HG02938 (cell line): ENCODE measurements at regions not wholly inside any gene's neighbourhood (a gene's known extent, or its start where the extent isn't known, plus 50 kb on each side); places are given as distances from the start of the nearest gene placed in this dataset.
"Not testable (repeated sequence)": the region's sequence is repeated elsewhere in the genome, so short reads cannot be mapped to it uniquely, and the experiment has no call there.

ENCODE experiments used
- ATAC-seq: cut with Tn5 transposase; IDR thresholded peaks from one replicate; pipeline ENCODE4 v1.9.1; 2021; ENCODE audit warnings: mild to moderate bottlenecking, moderate library complexity; ENCODE audit not compliant: unreplicated experiment

GRCh38 chr12:73002504-73002903 lies 730.3 kb downstream of the TRHDE start:
- not testable (repeated sequence) for ATAC-seq

GRCh38 chr12:73009138-73009834 lies 737.1 kb downstream of the TRHDE start:
- not testable (repeated sequence) for ATAC-seq

- no peak for ATAC-seq
Observed at GRCh38 chr12:73017981-73018380, 745.8 kb downstream of the TRHDE start.

DNA sequence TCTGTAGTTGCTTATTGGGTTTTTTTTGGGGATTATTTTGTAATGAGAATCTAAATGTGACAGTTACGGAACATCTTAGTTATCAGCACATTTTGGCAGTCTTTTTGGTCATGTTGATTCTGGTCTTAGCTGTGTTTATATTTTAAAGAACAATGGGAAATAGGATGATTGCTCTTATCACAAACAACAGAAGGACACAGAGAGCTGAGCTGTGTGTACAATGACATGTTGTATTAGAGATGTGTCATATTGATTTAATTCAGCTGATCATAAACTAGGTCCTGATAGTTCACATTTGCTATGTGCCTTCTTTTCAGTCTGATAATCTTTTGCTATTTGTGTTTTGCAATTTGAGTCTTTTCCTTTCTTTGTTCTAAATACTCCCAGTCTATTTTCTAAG lies 781.7 kb downstream of the TRHDE start:
- no peak for ATAC-seq

GRCh38 chr12:73057428-73057827 lies 785.3 kb downstream of the TRHDE start:
- no peak for ATAC-seq

DNA sequence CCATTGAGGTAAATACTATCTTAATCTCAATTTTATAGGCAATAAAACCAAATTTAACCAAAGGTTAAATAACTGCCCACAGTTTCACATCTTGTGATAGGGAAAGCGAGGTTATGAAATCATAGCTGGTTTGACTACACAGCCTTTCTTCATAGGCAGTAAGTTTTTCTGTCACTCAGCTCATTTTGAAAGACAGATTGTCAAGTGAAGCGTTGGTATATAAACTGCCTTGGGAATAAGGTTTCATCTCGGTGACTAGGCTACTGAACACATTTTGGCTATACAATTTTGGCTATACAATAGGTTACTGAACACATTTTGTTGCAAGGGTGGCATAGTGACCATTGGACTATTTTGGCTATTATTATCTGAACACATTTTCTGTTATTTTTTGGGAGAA lies 793.7 kb downstream of the TRHDE start:
- no peak for ATAC-seq

DNA sequence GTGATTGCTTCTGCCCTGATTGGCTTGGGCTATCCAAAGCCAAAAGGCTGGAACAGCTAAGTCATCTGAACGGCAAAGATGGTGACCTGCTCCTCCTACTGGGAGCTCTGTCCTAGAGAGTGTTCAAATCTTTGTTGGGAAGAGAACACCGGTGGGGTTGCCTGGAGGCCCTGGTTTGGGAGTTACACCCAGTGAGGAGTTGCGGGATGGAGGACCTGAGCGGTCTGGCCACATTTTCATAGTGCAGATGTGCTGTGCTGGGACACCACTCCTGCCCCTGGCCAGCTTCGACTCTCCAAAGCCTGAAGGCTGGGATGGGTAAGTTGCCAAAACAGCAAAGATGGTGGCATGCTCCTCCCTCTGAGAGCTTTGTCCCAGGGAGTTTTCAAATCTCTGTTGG lies 795.4 kb downstream of the TRHDE start:
- ATAC-seq, result no peak

- ATAC-seq, result no peak
Observed at GRCh38 chr12:73072214-73072613, 800.0 kb downstream of the TRHDE start.

GRCh38 chr12:73076760-73077159 lies 804.6 kb downstream of the TRHDE start:
- no peak for ATAC-seq

DNA sequence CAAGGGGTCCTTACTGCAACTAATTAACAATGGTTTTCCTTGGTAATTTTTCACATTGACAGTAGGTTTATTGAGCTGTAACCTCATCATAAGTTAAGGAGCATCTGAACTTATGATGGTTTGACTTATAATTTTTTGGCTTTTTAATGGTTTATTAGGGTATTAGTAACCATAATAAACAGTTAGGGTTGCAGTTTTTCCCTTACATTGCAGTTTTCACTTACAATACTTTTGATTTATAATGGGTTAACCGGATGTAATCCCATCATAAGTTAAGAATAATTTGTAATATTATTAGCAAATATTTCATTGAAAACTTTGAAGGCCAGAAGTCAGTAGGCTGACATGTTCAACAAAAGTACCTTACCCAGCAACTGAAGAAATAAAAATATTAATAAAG lies 811.6 kb downstream of the TRHDE start:
- no peak for ATAC-seq

DNA sequence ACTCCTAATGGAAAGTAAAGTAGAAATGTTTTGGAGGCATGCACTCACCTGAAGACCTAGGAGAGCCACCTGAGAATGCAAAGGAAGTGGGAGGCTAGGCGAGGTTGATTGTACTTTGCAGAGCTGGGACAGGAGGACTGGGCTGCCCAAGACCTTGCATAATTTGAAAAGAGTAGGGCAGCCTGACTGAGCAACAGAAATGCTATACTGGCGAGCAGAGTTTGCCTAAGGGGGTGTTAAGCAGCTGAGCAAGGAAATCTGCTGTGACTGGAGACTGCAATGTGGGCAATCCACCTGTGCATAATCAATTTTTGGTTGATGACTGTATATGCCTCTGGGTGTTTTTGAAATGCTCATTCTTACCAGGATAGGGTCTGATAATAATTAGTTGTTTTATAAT lies 834.1 kb downstream of the TRHDE start:
- ATAC-seq, result no peak

DNA sequence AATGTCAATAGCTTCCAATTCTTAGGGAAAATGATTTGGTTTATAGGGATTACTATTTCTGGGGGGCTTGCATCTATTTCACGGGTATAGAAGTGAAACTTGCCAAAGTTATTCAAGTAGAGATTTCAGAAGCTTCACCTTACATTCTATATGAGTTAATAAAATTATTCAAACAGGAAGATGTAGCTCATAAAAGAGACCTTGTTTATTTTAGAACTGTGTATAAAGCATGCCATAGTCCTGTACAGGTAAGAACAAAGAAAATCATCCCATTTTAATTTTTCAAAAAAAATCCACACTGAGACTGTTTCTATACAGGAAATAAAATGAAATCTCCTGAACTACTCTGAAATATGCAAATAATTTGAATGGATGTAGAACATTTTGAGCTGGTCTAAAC lies 834.7 kb downstream of the TRHDE start:
- no peak for ATAC-seq

- ATAC-seq, result no peak
Observed at GRCh38 chr12:73110816-73111215, 838.6 kb downstream of the TRHDE start.

- no peak for ATAC-seq
Observed at GRCh38 chr12:73112035-73112816, 840.1 kb downstream of the TRHDE start.

DNA sequence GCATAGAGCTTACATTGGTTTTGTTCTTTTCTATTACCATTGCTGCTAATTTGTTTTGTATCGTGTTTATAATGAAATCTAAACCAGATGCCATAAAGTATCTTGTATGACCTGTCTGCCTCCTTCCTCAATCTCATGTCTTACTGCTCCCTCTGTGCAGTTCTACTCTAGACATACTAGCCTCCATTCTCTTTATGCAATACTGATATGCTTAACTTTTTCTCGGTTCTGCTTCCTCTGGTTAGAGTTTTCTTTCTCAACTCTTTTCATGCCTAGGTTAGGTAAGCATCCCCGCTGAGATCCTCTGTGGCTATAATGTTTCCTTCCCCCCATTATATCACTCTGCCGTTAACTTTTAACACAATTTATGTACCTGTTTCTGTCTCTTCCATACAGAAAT lies 852.3 kb downstream of the TRHDE start:
- ATAC-seq, result no peak

GRCh38 chr12:73125148-73125547 lies 853.0 kb downstream of the TRHDE start:
- no peak for ATAC-seq

DNA sequence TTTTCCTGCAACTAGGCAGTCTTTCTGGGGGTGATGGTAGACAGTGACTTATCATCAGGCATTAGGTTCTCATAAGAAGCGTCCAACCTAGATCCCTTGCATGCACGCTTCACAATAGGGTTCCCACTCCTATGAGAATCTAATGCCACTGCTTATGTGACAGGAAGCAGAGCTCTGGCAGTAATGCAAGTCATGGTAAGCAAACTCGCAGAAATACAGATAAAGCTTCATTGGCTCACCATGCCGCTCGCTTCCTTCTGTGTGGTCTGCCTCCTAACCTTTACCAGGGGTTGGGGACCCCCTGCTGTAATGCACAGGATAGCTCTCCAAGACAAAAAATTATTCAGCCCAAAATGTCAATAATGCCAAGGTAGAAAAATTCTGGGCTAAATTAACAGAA lies 864.2 kb downstream of the TRHDE start:
- no peak for ATAC-seq

DNA sequence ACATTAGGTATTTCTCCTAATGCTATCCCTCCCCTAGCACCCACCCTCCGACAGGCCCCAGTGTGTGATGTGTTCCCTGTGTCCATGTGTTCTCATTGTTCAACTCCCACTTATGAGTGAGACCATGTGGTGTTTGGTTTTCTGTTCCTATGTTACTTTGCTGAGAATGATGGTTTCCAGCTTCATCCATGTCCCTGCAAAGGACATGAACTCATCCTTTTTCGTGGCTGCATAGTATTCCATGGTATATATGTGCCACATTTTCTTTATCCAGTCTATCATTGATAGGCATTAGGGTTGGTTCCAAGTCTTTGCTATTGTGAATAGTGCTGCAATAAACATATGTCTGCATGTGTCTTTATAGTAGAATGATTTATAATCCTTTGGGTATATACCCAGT lies 867.5 kb downstream of the TRHDE start:
- ATAC-seq, result not testable (repeated sequence)

- ATAC-seq, result no peak
Observed at GRCh38 chr12:73158341-73158740, 886.2 kb downstream of the TRHDE start.

DNA sequence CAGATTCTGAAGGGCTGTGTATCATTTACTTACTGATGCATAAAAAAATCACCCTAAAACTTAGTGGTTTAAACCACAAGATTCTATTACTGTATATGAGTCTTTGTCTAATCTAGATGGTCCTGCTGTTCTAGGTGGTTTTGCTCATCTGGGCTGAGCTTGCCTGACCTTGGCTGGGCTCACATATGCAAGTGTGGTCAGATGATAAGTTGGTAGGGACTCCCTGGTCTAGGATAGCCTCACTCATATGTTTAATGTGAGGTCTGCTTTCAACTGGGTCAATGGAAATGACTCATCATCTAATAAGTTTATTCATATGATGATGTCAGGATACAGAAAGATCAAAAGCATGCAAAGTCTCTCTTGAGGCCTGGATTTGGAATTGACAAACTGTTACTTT lies 887.8 kb downstream of the TRHDE start:
- no peak for ATAC-seq

DNA sequence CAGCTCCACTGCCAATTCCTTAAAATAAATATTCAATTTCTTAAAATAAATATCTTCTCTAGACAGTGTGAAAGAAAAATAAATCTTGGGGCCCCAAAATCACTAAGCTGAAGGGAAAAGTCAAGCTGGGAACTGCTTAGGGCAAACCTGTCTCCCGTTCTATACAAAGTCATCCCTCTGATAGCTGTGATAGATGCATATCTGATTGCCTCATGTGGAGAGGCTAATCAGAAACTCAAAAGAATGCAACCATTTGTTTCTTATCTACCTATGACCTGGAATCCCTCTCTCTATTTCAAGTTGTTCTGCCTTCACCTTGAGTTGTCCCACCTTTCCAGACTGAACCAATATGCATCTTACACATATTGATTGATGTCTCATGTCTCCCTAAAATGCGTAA lies 889.8 kb downstream of the TRHDE start:
- ATAC-seq, result no peak

- ATAC-seq, result no peak
Observed at GRCh38 chr12:73180734-73181133, 908.6 kb downstream of the TRHDE start.

DNA sequence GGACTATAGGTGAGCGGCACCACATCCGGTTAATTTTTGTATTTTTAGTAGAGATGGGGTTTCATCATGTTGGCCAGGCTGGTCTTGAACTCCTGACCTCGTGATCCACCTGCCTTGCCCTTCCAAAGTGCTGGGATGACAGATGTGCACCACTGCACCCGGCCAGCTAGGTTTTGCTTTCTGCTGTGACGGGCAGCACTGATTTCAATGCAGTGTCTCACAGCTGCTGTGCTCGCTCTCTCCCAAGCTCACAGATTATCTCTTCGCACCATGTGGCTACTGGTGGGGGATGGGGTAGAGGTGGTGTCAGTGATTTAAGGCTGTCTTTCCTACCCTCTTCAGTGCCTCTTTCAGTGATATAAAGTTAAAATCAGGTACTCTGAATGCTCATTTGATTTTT lies 909.1 kb downstream of the TRHDE start:
- ATAC-seq, result no peak
